Naive thymus-derived CD4-positive, alpha-beta T cell (primary cell): ENCODE measurements at regions not wholly inside any gene's neighbourhood (a gene's known extent, or its start where the extent isn't known, plus 50 kb on each side); places are given as distances from the start of the nearest gene placed in this dataset.

Experiments used
- ATAC-seq: fragments of 150-1000 bp; cut with Tn5 transposase; 2 replicates; pipeline ENCODE4 v1.10.0; 2021; ENCODE audit warnings: mild to moderate bottlenecking, moderate library complexity
- CTCF ChIA-PET: fragments of 350-600 bp; sonication (Branson Sonifier 250); formaldehyde crosslinking; loops from one replicate; lab custom pipeline; 2021; ENCODE audit warnings: antibody characterized with exemption; lab: Charles Lee
- POLR2A ChIA-PET: fragments of 350-600 bp; sonication (Branson Sonifier 250); formaldehyde crosslinking; loops from one replicate; lab custom pipeline; 2021; ENCODE audit warnings: antibody characterized with exemption, inconsistent platforms; lab: Charles Lee
- DNase-seq, 9 donors: peaks; one replicate each; pipeline versions ENCODE4 v3.0.0 to v3.0.0-alpha.2; 2020 to 2022; ENCODE audit warnings: mixed read lengths in 1 of 9
- H3K27ac ChIP-seq: one replicate; pipeline ENCODE4 v1.7.0; 2013; ENCODE audit warnings: mild to moderate bottlenecking, low read depth, low read length, moderate library complexity
- H3K27me3 ChIP-seq, 2 donors: one replicate each; pipeline ENCODE4 v1.7.0; 2013; ENCODE audit warnings: low read length in 2 of 2, mild to moderate bottlenecking in 2 of 2, moderate library complexity in 2 of 2; ENCODE audit not compliant: control insufficient read depth in 2 of 2, insufficient read depth in 2 of 2
- H3K36me3 ChIP-seq, 3 experiments: 1 replicate in 2 of 3; 2 replicates in 1 of 3; pipeline ENCODE4 v1.7.0; 2013; ENCODE audit warnings: low read length in 3 of 3, mild to moderate bottlenecking in 3 of 3, moderate library complexity in 1 of 3; ENCODE audit not compliant: insufficient read depth in 3 of 3, control insufficient read depth in 2 of 3
- H3K4me1 ChIP-seq, 2 donors: one replicate each; pipeline ENCODE4 v1.7.0; 2013; ENCODE audit warnings: low read length in 2 of 2, mild to moderate bottlenecking in 2 of 2, moderate library complexity in 1 of 2; ENCODE audit not compliant: control insufficient read depth in 2 of 2, insufficient read depth in 2 of 2
- H3K4me3 ChIP-seq: 2 replicates; pipeline ENCODE4 v1.7.0; 2013; ENCODE audit warnings: mild to moderate bottlenecking, low read length
- H3K9me3 ChIP-seq, 3 experiments: 1 replicate in 2 of 3; 2 replicates in 1 of 3; pipeline ENCODE4 v1.7.0; 2013; ENCODE audit warnings: low read length in 3 of 3; ENCODE audit not compliant: control insufficient read depth in 2 of 3
- H3K27ac Mint-ChIP-seq, 9 donors: one replicate each; pipeline ENCODE4 v1.8.0; 2020 to 2022; ENCODE audit warnings: mixed read lengths in 9 of 9, mild to moderate bottlenecking in 8 of 9, moderate library complexity in 5 of 9, inconsistent platforms in 2 of 9
- H3K27me3 Mint-ChIP-seq, 5 donors: one replicate each; pipeline ENCODE4 v1.8.0; 2021 to 2022; ENCODE audit warnings: mixed read lengths in 5 of 5, mild to moderate bottlenecking in 1 of 5
- H3K36me3 Mint-ChIP-seq, 5 donors: one replicate each; pipeline ENCODE4 v1.8.0; 2020 to 2022; ENCODE audit warnings: mixed read lengths in 5 of 5, mild to moderate bottlenecking in 3 of 5, inconsistent platforms in 1 of 5
- H3K4me1 Mint-ChIP-seq, 7 donors: one replicate each; pipeline ENCODE4 v1.8.0; 2020 to 2022; ENCODE audit warnings: mixed read lengths in 7 of 7, mild to moderate bottlenecking in 3 of 7, inconsistent platforms in 1 of 7
- H3K4me3 Mint-ChIP-seq, 10 donors: one replicate each; pipeline ENCODE4 v1.8.0; 2020 to 2022; ENCODE audit warnings: mild to moderate bottlenecking in 10 of 10, mixed read lengths in 10 of 10, moderate library complexity in 6 of 10, inconsistent platforms in 2 of 10
- H3K9me3 Mint-ChIP-seq, 11 donors: one replicate each; pipeline ENCODE4 v1.8.0; 2020 to 2022; ENCODE audit warnings: mixed read lengths in 11 of 11, mild to moderate bottlenecking in 4 of 11, inconsistent platforms in 1 of 11, moderate library complexity in 1 of 11
- intact Hi-C, 2 donors: fragments of 100-400 bp; cut with micrococcal nuclease; formaldehyde crosslinking; loops; one replicate each; pipeline ENCODE4 v1.15.1; 2023

DNA sequence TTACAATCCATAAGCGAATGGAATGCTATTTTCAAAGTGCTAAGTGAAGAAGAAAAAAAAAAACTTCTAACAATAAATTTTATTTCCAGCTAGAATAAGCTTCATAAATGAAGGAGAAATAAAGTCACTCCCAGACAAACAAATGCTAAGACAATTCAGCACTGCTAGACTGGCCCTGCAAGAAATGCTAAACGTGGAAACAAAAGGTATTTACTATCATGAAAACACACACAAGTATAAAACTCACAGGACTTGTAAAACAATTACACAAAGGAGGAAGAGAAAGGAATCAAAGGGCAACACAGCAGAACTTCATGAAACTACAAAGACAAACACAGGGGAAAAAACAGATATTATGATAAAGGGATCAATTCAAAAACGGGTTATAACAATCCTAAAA, 85.8 kb upstream of the NELL2 start:
- ATAC-seq (no peak), DNase-seq (no peak)
- H3K27ac Mint-ChIP-seq, result no peak overlapping the region
- intact Hi-C loops, result no loop called here
- ChIA-PET POLR2A (no interaction called here), CTCF (interaction anchor here (1.0 kb wide), 1 partner anchor 15 kb away, joined by 4 read pairs; no protein-coding TSS in a partner anchor)
- no peaks in the 10 kb centered on the region for H3K36me3 ChIP-seq
- H3K27ac ChIP-seq, result no peak overlapping the region
- peaks cover 0 to 12% (median 5%) of the 10 kb centered on the region in 5 donors for H3K27me3 Mint-ChIP-seq
- H3K4me1 ChIP-seq, result no peaks in the 10 kb centered on the region
- peaks cover 0 to 3% (median 0%) of the 10 kb centered on the region in 5 donors for H3K36me3 Mint-ChIP-seq
- H3K27me3 ChIP-seq, result no peaks in the 10 kb centered on the region
- H3K4me3 ChIP-seq, result no peak overlapping the region
- H3K9me3 ChIP-seq, result no peaks in the 10 kb centered on the region
- peaks cover 6 to 45% (median 18%) of the 10 kb centered on the region in 11 donors for H3K9me3 Mint-ChIP-seq
- no peaks in the 10 kb centered on the region for H3K4me1 Mint-ChIP-seq
- H3K4me3 Mint-ChIP-seq, result no peak overlapping the region

GRCh38 chr12:44960856-44961255, 84.7 kb upstream of the NELL2 start:
- Histone ChIP-seq H3K27me3 (no peaks in the 10 kb centered on the region), H3K9me3 (no peaks in the 10 kb centered on the region), H3K4me1 (no peaks in the 10 kb centered on the region), H3K27ac (no peak overlapping the region), H3K36me3 (no peaks in the 10 kb centered on the region), H3K4me3 (no peak overlapping the region)
- Mint-ChIP-seq H3K4me3 (no peak overlapping the region), H3K36me3 (peaks cover 0 to 3% (median 0%) of the 10 kb centered on the region in 5 donors), H3K4me1 (no peaks in the 10 kb centered on the region), H3K27ac (no peak overlapping the region), H3K27me3 (peaks cover 0 to 8% (median 5%) of the 10 kb centered on the region in 5 donors), H3K9me3 (peaks cover 3 to 41% (median 15%) of the 10 kb centered on the region in 11 donors)
- ChIA-PET CTCF (no interaction called here), POLR2A (no interaction called here)
- DNase-seq (no peak), ATAC-seq (no peak)
- intact Hi-C loops, result no loop called here

DNA sequence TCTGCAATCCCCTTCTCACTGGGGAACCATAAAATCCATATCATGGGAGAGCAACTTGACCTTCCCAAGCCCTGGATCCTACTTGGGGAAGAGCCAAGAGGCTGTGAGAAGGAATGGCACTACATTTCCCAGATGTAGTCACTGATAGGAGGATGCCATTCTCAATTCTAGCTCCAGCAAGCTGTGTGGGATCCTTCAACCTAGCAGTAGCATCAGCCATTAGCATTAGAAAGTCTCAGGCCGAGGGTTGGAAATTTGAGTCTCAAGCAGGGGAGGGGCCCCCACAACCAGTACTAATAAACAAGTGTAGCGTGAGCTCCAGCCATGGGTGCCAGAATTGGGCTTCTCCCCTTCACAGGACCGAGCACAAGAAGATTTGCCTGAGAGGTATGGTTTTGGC, 84.3 kb upstream of the NELL2 start:
- peaks cover 0 to 37% (median 13%) of the 10 kb centered on the region in 11 donors for H3K9me3 Mint-ChIP-seq

GRCh38 chr12:44947163-44947562, 71.0 kb upstream of the NELL2 start:
- Histone ChIP-seq H3K36me3 (no peaks in the 10 kb centered on the region), H3K4me3 (no peak overlapping the region), H3K4me1 (no peaks in the 10 kb centered on the region), H3K9me3 (no peaks in the 10 kb centered on the region), H3K27me3 (no peaks in the 10 kb centered on the region), H3K27ac (no peak overlapping the region)
- POLR2A ChIA-PET, result interaction anchor here (0.5 kb wide), 1 partner anchor 198 kb away, joined by 3 read pairs; no protein-coding TSS in a partner anchor
- intact Hi-C loops, result loop anchor here (5.0 kb wide), 2 partner anchors 930 to 990 kb away; no protein-coding TSS in a partner anchor
- Mint-ChIP-seq H3K4me1 (peaks cover 0 to 4% (median 3%) of the 10 kb centered on the region in 7 donors), H3K27me3 (peaks cover 5 to 13% (median 8%) of the 10 kb centered on the region in 5 donors), H3K36me3 (no peaks in the 10 kb centered on the region), H3K9me3 (no peaks in the 10 kb centered on the region), H3K4me3 (no peak overlapping the region), H3K27ac (no peak overlapping the region)
- no peak for DNase-seq
- ATAC-seq, result no peak
- CTCF ChIA-PET, result interaction anchor here (0.8 kb wide), 1 partner anchor 15 kb away, joined by 4 read pairs; no protein-coding TSS in a partner anchor

More for the DNA sequence above, 84.3 kb upstream of the NELL2 start:
- Histone ChIP-seq H3K9me3 (no peaks in the 10 kb centered on the region), H3K4me3 (no peak overlapping the region), H3K36me3 (no peaks in the 10 kb centered on the region), H3K27ac (no peak overlapping the region), H3K27me3 (no peaks in the 10 kb centered on the region), H3K4me1 (no peaks in the 10 kb centered on the region)
- H3K4me1 Mint-ChIP-seq, result no peaks in the 10 kb centered on the region
- intact Hi-C loops, result no loop called here
- no peak overlapping the region for H3K4me3 Mint-ChIP-seq
- H3K27ac Mint-ChIP-seq, result no peak overlapping the region
- H3K27me3 Mint-ChIP-seq, result peaks cover 0 to 8% (median 5%) of the 10 kb centered on the region in 5 donors
- ATAC-seq (no peak), DNase-seq (no peak)
- CTCF ChIA-PET, result no interaction called here
- H3K36me3 Mint-ChIP-seq, result peaks cover 0 to 3% (median 0%) of the 10 kb centered on the region in 5 donors
- POLR2A ChIA-PET, result no interaction called here

GRCh38 chr12:44942714-44943113, 66.6 kb upstream of the NELL2 start:
- Histone ChIP-seq H3K9me3 (no peaks in the 10 kb centered on the region), H3K27me3 (no peaks in the 10 kb centered on the region), H3K4me3 (no peak overlapping the region), H3K27ac (no peak overlapping the region), H3K36me3 (no peaks in the 10 kb centered on the region), H3K4me1 (no peaks in the 10 kb centered on the region)
- ATAC-seq (no peak), DNase-seq (no peak)
- Mint-ChIP-seq H3K9me3 (peaks cover 0 to 4% (median 0%) of the 10 kb centered on the region in 11 donors), H3K27ac (no peak overlapping the region), H3K4me1 (no peaks in the 10 kb centered on the region), H3K4me3 (no peak overlapping the region), H3K27me3 (peaks cover 0 to 7% (median 3%) of the 10 kb centered on the region in 5 donors), H3K36me3 (no peaks in the 10 kb centered on the region)
- ChIA-PET CTCF (interaction anchor here (0.6 kb wide), 1 partner anchor 308 kb away, joined by 3 read pairs; no protein-coding TSS in a partner anchor), POLR2A (no interaction called here)
- intact Hi-C loops, result no loop called here

- CTCF ChIA-PET, result interaction anchor here (0.6 to 2.8 kb wide), 12 partner anchors 17 to 1049 kb away, joined by 3 to 27 read pairs (median 4); no protein-coding TSS in a partner anchor
- peaks cover 0 to 5% (median 0%) of the 10 kb centered on the region in 7 donors for H3K4me1 Mint-ChIP-seq
- intact Hi-C loops, result loop anchor here (1.0 to 5.0 kb wide), 8 partner anchors 54 to 974 kb away; partner anchors contain the start of gene NELL2 (in 1 of the 2)
- H3K4me3 Mint-ChIP-seq, result no peak overlapping the region
- ATAC-seq, result peak; percentile 63
- no peaks in the 10 kb centered on the region for H3K36me3 Mint-ChIP-seq
- no peak overlapping the region for H3K27ac ChIP-seq
- peak in 7 of 9 donors; percentile 46 to 72 (median 60) for DNase-seq
- no peaks in the 10 kb centered on the region for H3K9me3 ChIP-seq
- H3K27me3 ChIP-seq, result no peaks in the 10 kb centered on the region
- H3K36me3 ChIP-seq, result no peaks in the 10 kb centered on the region
- no peak overlapping the region for H3K27ac Mint-ChIP-seq
- H3K4me1 ChIP-seq, result no peaks in the 10 kb centered on the region
- H3K27me3 Mint-ChIP-seq, result peaks cover 0 to 11% (median 4%) of the 10 kb centered on the region in 5 donors
- POLR2A ChIA-PET, result no interaction called here
- no peak overlapping the region for H3K4me3 ChIP-seq
- no peaks in the 10 kb centered on the region for H3K9me3 Mint-ChIP-seq
These were observed 55.0 kb upstream of the NELL2 start for GRCh38 chr12:44930972-44931600.
